HG02623 (cell line): ENCODE measurements at regions not wholly inside any gene's neighbourhood (a gene's known extent, or its start where the extent isn't known, plus 50 kb on each side); places are given as distances from the start of the nearest gene placed in this dataset.

Source experiments
- ATAC-seq: cut with Tn5 transposase; IDR thresholded peaks from one replicate; pipeline ENCODE4 v1.9.1; 2021; ENCODE audit warnings: moderate library complexity; ENCODE audit not compliant: unreplicated experiment

GRCh38 chr3:30258426-30259392 lies 347.7 kb upstream of the TGFBR2 start:
- no peak for ATAC-seq

DNA sequence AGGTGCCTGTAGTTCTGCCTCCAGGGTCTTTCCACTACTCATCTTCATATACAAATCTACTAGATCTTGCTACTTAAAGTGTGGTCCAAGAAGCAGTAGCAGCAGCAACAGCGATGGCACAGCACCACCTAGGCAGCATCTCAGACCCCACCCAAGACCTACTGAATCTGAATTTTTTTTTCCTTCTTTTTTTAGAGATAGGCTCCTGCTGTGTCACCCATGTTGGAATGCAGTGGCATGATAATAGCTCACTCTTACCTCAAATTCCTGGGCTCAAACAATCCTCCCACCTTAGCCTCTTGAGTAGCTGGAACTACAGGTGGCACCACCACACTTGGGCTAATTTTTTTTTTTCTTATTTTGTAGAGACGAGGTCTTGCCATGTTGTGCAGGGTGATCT lies 346.7 kb upstream of the TGFBR2 start:
- ATAC-seq, result no peak

GRCh38 chr3:30260762-30261161 lies 345.6 kb upstream of the TGFBR2 start:
- ATAC-seq, result no peak

GRCh38 chr3:30263238-30263924 lies 343.0 kb upstream of the TGFBR2 start:
- ATAC-seq, result no peak

- no peak for ATAC-seq
These were observed 342.5 kb upstream of the TGFBR2 start for GRCh38 chr3:30263925-30264313.

DNA sequence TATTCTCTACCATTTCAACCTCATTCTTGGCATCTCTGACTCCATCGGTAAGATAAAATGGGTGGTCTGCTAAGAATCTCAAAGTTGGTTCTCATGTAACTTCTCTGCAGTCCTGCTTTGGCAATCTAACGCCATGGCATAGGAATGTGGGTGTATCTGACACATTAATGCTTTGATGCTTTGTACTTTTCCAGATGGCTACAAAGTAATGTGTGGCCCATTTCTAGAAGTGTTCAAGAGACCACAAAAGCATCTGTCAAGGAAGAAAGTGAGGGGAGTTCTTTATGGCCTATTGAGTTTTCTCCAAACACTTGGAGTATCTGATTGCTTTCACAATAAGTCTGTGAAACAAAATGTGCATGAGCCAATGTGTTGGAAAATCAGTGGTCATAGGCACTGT lies 339.9 kb upstream of the TGFBR2 start:
- no peak for ATAC-seq

- no peak for ATAC-seq
These were observed 338.1 kb upstream of the TGFBR2 start for GRCh38 chr3:30268288-30268687.

DNA sequence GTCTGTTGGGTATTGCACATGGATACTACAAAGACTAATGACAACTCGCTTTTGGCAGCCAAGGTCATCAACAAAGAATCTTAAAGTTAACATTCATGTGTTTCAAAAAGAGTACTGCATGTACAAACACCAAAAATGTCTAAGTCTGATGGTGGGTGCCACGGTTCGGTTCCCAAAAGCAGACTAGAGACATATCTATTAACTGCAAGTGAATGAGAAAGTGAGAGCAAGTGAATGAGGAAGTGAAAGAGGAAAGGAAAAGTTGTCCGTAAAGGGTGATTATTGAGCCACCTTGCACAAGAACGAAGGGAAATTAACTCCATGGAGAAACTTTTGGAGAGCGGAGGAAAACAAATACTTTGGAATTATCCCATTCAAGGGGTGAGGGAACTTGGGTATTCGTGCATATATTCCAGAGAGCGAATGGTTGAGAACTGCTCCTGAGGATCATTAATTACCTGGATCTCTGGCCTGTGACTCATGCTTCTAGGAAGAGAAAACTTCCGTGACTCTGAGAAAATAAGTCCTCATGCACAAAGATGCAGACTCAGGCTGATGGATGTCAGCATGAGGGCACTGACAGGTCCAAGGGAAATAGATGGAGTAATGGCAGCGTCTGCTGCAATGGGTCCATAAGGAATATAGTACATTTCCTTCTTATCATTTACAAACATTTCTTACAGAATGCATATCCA lies 336.5 kb upstream of the TGFBR2 start:
- peak; percentile 77 for ATAC-seq

DNA sequence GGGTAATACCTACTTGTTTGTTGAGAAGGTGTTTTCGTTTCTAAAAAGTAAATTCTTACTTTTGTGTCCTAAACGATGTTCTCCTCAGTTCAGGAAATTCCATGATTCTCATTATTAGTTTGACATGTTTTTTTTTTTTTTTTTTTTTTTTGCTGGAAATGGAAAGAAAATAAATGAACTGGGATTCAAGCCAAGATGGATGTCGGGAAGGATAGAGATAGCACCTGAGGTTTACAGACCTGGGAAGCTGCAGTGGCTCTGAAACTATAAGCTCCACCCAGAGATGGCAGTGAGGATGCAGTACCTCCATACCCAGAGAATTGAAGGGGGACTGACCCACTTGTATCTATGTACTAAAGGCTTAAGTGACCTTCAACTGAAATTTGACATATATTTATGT lies 334.6 kb upstream of the TGFBR2 start:
- ATAC-seq, result no peak

DNA sequence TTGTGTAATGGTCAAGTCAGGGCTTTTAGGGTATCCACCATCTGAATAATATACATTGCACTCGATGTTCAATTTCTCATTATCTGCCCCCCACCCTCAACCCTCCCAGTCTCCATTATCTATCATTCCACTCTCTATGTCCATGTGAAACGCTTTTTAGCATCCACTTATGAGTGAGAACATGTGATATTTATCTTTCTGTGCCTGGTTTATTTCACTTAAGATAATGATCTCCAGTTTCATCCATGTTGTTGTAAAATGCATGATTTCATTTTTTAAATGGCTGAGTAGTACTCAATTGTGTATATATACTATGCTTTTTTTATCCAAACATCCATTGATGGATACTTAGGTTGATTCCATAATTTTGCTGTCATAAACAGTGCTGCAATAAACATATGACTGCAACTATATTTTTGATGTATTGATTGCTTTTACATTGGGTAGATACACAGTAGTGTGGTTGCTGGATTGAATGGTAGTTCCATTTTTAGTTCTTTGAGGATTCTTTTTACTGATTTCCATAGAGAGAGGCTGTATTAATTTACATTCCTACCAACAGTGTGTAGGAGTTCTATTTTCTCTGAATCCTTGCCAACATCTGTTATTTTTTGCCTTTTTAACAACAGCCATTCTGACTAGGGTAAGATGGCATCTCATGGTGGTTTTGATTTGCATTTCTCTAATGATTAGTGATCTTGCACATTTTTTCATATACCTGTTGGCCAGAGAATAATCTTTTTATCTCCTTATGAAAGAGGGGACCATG lies 332.9 kb upstream of the TGFBR2 start:
- no peak for ATAC-seq

DNA sequence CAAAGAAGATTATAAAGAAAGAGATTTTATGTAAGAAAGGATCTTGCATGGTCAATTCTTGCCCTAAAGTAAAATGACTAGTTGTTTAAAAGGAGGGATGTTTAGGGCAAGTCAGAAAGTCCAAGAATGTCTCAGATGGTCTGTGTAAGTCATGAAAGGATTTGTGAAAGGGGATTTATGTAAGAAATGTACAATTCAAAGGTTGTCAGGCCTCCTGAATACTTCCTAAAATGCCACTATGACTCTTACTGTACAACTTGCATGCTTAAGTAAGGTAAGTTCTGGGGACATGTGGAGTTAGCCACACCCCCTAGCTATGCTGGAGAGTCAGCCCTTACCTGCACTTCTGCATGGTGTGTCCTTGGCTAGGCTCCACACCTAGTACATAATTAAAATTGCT lies 328.9 kb upstream of the TGFBR2 start:
- ATAC-seq, result no peak

GRCh38 chr3:30281526-30281925 lies 324.9 kb upstream of the TGFBR2 start:
- ATAC-seq, result no peak

DNA sequence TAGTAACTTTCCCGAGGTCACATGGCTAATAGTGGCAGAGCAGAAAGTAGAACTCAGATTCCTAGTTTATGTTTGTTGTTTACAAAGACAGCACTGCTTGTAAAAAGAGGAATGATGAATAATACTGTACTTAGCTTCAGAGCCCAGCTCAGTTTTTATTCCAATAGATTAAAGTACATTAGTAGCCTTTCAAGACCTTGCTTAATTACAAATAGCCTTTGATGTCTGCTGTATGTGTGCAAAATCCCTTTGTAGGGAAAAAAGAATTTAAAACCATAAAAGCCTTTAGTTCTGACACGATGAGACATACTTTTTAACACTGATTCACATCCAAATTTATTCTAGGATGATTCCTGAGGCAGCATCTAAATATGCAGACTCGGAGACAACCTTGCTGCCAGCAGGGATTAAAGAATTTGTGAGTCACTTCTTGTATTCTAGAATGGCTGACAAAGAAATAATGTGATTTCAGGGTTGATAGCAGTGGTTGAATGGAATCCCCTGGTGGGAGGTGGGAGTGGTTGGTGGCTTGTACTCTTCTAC lies 324.2 kb upstream of the TGFBR2 start:
- no peak for ATAC-seq

GRCh38 chr3:30285188-30286006 lies 321.0 kb upstream of the TGFBR2 start:
- no peak for ATAC-seq

DNA sequence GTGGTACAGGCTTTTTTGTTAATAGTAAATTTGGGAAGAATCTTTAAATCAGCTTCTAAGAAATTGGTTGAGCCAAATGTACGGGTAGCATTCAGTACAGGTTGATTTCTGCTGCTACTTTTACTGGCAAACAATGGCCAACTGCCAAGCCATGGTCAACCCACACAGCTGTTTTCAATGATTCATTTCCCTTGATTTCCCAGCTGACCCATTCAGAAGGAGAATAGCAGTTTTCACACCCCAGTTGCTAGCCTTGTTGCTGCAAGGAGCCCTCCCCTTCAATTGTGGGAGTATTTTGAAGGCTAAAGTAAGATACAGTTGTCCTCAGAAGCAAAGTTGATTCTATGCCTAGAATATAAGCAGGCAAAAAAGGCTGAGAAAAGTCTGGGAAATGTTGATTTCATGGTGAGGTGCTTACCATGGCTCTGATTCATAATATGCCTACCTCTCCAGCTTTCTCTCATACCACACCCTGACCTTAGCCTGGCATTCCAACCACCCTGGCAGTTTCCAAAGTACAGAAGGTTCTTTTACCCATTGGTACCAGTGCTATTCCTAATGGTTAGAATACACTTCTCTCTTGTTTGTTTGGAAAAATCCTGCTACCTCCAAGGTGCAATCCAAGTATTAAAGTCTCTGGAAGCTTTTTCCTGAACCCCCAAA lies 320.3 kb upstream of the TGFBR2 start:
- no peak for ATAC-seq

- ATAC-seq, result no peak
These were observed 319.6 kb upstream of the TGFBR2 start for GRCh38 chr3:30286811-30287210.

- ATAC-seq, result no peak
These were observed 317.6 kb upstream of the TGFBR2 start for GRCh38 chr3:30288830-30289229.

- no peak for ATAC-seq
These were observed 317.1 kb upstream of the TGFBR2 start for GRCh38 chr3:30289324-30289723.

DNA sequence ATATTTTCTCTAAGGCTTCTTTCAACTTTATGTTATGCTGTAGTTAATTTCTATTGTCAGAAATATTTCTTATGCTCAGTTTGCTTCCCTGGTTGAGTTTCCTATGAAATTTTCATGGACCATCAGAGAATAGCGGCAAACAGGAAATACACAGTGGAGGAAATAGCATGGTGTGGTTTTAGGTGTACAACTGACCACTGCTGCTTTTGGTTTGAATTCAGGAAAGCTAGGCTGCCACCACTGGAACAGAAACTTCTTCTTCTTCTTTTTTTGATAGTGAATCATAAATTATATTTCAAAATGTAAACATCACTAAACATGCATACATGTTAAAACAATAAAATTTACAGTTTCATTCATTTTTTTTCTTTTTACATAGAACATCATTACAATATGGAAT lies 316.6 kb upstream of the TGFBR2 start:
- no peak for ATAC-seq
